HG03442 (cell line): ENCODE measurements at regions not wholly inside any gene's neighbourhood (a gene's known extent, or its start where the extent isn't known, plus 50 kb on each side); places are given as distances from the start of the nearest gene placed in this dataset.

Experiments
- ATAC-seq: cut with Tn5 transposase; IDR thresholded peaks from one replicate; pipeline ENCODE4 v1.9.1; 2021; ENCODE audit warnings: mild to moderate bottlenecking, moderate library complexity; ENCODE audit not compliant: unreplicated experiment

DNA sequence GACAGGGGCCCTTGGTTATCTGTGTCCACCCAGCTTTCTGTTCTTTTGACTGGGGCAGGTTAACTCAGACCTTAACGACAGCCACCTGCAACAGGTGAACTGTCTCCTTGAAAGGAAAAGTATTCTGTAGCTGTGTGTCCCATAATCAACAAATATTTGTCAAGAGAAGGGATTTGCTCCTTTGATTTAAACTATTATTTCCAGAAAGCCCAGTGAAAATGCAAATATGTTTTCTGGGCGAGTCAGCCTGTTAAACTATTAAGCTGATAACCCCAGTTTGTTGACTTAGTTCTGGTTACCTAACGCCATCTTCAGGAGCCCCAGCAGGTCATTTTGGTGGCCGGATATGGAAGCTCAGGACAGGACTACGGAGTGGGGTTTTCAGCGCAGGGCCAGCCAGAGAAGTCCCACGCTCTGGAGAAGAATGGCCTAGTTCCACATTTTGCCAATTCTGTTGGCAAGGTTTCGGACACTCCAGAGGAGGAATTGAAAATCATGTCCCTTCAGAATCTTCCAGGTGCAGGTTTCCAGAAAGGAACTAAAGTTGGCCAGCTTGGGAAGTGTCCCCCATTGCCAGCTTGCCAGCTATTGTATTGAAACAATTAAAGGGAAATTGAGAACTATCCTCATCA lies 54.5 kb downstream of the ADRA2A start:
- ATAC-seq = no peak

DNA sequence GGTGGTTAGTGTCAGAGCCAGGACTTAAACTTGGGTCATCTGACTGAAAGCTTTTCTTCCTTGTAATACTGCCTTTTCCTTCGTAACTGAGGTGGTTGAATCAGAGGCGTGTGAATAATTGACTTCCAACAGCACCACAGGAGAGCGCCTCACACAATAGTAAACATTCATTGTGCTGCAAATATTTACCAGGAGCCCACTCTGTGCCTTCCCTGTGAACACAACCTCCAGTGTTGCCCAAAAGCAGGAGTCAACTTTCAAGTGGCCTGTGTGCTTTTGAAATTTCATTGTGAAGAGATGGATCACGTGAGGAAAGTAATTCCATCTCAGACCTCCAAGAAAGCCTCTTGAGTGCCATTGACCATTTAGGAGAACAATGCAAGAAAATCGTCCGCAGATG lies 60.2 kb downstream of the ADRA2A start:
- ATAC-seq = no peak

DNA sequence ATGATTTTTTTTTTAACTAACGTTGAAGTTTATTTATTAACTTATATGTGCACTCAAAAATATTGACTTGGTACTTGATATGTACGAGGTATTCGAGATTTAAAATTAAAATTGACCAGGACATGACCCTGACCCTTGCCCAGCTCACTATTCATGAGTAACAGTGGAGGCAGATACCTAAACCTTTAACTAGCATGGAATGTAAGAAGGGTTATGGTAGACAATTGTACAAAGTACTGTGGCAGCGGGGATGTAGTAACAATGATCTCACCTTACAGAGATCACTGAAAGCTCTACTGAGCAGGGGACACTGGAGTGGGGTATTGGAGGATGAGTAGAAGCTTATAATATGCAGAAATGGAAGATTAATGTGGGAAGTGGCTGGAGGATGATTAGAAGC lies 60.8 kb downstream of the ADRA2A start:
- ATAC-seq = no peak

DNA sequence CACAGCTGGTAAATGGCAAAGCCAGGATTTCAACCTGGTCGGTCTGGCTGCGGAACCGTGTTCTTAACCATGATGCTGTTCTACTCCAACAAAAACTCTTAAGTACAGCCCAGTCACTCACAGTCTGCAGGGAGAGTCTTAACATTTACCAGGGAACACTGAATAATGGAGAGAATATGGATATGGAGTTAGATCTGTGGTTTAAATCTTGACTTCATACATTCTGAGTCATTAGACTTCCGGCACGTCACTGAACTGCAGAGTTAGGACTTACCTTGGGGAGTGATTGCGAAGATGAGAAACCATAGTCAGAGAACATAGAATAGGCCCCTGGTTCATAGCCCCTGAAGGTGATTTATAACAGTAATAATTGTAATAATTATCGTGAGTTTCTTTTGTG lies 61.7 kb downstream of the ADRA2A start:
- ATAC-seq = no peak

DNA sequence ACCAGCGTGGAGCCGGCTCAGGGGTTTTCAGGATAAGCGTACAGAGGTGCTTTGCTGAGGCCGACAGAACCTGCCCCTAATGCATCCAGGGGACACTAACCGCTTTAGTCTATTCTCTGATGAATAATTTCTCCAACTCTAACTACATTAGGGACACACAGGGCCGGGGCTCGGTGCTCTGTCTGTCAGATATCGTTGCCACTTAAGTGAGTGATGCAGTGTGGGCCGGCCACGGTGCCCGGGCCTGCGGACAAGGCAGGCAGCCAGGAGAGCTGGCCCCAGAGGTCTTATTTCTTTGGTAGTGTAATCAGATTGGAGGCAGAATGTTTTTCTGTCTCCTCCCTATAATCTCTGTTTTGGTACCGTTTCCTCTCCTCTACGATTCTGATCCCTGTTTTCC lies 62.7 kb downstream of the ADRA2A start:
- no peak for ATAC-seq

DNA sequence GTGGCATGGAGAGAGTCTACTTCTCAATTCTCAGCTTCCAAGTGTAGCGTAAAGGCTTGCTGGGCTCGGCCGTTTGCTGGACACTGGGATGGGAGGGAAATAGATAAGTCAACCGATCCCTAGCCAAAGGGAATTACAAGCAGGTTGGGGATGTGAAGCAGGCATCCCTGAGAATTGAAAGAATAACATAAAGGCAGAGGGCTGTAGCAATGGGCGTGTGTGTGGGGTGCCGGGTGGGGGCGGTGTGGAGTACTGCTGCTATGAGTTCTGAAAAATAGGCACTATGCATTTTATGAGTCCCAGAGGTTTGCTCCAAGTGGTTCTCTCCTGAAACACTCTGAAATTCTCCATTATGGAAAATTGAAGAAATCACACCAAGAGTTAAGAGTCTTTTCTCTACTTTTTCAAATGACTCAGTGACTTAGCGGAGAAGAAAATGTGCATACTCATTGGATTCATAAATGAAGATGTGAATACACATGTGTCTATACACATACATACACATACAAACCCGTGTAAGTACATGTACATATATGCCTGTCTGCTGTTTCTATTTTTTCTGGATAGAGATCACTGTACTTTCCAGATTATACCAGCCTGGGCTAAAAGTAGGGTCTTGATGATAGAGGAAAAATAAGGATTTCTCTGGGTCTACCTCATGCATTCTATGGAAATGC lies 65.4 kb downstream of the ADRA2A start:
- no peak for ATAC-seq

DNA sequence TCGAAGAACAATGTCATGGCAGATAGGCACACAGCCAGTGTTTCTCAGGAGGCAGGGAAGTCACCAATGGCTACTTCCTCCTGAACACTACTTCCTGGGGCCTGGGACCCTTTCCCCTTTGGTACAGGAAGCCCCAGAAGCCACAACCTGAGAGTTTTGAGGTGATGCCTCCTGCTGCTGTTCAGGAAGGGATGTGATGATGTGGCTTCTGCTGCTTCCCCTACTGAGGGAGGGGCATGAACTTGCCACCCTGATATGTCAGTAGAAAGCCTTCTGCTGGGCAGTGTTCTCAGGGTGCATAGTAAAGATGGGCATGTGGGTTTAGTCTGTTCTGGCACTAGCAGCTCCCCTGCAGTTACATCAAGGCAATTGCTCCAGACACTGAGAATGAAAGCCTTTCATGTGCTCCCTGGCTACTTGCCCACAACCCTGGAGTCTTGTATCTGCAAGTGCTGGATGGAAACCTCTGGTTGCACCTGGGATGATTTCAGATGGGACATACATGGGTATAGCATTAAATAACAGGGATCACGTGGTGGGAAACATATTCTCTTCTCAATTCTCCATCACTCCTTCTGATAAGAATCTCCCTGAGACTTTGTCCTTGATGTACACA lies 69.3 kb downstream of the ADRA2A start:
- no peak for ATAC-seq

DNA sequence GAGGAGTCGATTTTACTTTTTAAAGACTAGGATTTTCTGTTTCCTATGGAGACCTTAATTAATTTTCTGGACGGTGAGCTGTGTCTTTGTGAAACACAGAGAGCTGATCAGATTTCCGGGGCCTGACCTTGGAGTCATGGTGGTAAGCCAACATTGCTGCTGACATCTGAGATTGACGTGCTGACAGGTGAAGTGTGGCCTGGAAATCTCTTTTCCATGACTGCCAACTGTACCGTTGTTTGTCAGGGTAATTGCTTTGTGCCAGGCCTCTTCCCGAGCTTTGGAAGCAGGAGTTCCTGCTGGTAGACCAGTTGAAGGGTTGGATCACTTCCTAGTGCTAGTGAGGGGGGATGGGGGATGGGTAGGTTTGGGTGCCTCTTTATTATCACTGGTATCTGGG lies 71.2 kb downstream of the ADRA2A start:
- no peak for ATAC-seq

DNA sequence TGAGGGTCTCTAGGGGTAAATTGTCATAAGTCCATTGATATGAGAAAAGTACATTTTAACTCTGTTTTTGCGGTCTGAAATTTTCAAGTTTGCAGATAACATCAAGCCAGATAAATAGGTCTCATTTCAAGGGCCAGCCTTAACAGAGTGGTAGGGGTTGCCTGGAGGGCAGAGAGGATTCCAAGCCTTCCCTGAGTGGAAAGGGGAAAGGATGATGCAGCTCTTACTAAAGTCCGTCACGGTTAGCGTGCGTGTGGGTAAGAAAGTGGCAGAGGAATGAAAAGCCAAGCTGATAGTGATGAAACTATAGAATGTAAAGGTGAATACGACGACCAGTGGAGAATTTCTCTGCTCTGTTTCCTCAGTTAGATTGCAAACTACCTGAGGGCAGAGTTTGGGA lies 71.6 kb downstream of the ADRA2A start:
- no peak for ATAC-seq

DNA sequence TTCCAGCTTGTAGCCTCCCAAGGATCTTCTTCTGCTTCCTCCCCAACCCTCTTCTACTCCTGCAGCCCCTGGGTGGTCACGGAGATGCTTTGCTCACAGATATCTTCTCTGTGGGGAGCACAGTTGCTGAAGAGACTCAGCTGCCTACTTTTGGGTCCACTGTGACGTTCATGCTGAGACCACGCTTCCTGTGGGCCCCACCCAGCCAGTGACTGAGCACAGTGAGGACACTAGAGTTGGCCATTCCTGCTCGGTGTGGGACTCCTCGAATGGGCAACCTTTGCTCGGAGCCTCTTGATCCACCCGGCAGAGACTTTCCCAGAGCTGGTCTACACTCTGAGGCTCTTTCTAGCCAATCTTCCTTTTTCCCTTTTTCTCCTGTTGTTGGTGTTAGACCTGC lies 73.9 kb downstream of the ADRA2A start:
- ATAC-seq = no peak

DNA sequence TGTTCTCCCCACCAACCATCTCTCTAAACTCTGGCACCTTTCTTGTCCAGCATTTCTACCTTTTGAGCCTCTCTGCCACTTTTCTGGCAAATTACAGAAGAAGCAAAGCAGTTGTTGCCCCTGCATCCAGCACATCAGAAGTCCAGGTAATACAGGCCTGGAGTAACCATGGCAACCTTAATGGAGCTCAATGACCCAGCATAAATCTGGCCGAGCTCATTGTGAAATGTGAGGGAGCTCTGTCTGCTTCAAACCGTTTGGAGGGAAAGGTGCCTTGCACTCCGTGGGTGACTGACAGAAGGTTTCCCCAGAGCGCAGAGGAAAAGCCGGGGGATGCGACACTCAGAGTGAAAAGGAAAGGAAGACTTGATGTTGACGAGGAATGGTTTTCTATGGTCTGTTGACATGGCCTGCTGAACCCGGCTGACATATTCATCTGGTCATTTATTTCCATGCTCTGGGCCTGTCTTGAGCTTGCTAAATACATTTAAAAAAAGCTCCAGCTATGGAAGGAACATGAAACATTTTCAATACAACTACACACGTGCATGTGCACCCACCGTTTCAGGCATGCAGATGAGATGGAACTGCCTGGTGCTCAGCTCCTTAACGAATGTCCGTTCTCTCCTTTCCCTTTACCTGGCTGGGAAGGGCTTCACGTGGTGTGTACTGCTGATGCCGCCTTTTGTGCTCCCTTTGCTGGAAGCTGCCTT lies 74.9 kb downstream of the ADRA2A start:
- no peak for ATAC-seq

DNA sequence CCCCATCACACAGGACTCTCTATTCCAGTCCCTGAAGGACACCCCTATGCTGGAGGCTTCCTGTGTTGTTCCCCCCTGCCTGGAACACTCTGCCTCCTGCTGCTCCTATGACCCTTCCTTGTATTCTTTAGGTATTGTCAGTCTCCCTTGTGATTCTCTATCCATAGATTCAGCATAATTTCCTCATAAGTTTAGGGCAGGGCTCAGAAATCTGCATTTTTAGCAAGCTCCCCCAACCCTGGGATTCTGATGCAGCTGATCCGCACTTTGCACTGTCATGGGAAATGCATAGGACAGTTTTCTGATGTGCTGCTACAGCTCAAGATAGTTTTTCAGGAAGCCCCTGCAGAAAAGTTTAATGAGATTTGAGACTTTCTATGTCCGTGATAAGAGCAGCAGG lies 79.9 kb downstream of the ADRA2A start:
- ATAC-seq = no peak

DNA sequence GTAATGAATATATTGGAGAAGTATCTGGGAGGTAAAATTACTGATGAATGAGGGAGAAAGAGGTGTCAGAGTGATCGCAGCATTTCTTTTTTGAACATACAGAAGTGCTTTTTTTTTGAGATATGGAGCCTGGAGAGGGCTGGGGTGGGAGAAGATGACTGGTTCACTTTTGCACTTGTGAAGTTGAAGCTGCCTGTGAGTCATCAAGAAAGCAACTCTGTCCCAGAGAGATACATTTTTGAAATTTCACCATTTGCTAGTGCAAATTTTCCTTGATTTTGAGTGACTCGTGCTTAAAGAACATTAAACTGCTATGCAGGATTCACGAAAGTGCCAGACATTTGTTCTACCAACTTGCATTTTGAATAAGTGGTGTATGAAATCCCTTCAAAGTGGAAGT lies 81.8 kb downstream of the ADRA2A start:
- no peak for ATAC-seq

DNA sequence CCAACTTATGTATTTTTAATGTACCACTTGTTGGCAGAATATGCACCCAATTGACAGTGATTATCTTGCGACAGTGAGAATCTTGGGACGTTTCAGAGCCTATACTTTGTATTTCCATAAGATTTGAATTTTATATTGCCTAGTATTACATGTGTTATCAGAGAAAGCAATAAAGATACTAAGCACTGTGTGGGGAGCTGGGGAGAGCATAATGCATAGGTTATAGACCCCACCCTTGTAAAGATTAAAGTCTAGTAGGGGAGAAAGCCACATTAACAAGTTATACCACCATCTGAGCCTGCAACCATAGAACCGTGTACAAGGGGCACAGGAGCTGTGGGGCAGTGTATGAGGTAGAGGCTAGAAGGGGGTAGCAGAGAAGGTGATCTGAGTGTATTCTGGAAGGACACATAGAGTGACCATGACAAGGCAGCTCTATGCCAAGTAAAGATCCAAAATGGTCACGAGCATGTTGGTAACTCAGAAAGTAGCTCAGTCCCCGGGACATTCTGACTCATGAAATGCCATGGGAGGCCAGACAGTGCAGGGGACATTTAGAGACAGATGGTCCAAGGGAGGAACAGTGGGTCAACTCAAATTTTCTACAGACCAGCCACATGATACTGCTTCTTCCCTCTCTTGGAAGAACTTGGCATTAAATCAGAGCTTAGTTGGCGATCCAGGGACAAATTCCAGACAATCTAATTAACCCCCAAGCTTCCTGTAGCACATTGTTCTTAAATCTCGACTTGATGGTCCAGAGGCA lies 84.5 kb downstream of the ADRA2A start:
- no peak for ATAC-seq

DNA sequence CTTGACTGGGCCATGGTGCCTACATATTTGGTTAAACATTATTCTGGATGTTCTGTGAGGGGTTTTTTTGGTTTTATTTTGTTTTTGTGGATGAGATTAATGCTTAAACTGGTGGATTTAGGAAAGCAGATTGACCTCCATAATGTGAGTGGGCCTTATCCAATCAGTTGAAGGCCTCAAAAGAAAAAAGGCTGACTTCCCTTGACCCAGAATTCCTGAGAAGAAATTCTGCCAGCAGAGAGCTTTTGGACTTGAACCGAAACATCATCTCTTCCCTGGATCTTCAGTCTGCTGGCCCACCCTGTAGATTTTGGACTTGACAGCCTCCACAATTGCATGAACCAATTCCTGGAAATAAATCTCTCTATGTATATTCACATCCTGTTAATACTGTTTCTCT lies 94.4 kb downstream of the ADRA2A start:
- ATAC-seq = no peak

DNA sequence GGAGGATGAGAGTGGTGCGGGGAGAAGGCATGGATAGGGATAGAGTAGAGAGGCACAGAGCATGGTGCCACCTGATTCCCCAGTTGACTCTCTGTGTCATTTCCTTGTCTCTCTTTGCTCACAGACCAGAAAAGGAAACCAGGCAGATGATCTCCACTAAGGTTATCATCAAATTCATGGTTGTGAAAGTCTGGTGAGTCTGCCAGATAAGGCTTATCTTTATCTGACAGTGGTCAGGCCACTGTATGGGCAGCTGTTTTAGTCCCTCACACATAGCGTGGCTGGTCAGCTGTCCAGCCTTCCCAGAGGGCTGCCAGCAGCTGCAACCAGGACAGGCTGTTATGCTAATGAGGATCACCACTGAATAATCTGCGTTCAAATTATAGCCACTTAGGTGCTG lies 99.0 kb downstream of the ADRA2A start:
- no peak for ATAC-seq

DNA sequence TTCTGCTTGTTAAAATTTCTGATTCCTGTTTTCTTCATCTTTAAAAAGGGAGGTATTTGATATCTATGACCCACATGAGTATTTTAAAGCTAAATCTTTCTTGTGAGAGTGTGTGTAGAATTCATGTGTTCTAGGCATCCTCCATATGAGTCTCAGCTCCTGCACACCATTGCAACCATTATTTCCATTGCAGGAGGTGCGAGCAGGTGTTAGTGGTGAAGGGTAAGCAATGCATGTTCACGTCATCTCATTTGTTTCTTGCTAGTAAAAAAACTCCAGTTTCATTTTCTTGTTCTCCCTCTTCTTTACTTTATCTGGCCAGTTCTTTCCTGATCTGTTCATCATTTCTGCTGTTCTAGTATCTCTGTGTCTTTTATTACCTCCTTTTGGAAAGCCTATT lies 100.5 kb downstream of the ADRA2A start:
- ATAC-seq = no peak

DNA sequence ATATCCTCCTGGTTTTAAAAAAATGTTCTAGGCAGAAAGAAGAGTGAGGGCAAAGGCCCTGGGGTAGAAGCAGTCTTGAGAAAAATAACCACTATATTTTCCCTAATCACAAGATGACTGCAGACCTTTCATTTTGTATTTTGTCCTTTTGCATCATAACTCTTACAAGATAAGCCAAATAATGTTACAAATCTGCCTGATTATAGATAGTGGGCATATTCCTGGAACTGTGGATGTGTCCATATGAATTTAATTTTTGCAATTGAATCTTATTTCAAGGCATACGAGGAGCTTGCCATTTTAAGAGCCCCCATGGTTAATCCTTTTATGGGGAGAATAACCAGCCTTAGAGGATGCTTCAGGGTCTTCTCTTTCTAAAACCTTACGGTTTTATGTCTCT lies 102.7 kb downstream of the ADRA2A start:
- no peak for ATAC-seq

DNA sequence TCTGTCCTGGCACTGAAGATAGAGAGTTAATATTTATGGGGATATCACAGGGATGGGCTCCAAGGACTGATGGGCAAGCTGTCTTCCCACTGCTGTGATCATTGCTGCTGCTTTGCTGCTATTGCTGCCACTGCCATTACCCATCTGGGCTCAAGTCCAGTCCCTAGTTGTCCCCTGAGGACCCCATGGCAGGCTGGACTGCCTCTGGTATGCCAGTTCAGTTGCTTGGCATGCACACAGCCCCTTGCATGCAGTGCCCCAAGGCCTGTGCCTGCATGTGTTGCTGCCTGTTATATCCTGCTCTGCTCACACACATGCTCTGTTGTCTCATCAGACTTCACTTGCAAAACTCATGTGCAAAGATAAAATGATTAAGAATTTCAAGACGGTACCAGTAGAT lies 109.5 kb downstream of the ADRA2A start:
- no peak for ATAC-seq

DNA sequence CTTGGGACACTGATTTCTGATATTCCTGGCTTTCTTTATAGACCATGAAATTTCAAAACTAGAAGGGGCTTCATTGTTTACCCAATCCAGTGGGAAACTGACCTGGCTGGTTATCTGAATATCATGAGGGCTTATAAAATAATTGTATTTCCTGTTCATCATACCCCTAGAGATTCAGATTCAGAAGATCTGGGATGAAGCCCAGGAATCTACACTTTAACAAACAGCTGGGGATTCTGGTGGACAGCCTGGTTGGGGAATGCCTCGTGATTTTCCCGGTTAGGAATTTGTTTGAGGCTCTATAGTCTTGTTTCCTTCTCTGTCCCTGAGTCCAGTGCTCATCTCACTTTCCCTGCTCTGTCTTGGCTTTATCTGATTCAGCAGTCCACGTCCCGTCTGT lies 110.3 kb downstream of the ADRA2A start:
- no peak for ATAC-seq

DNA sequence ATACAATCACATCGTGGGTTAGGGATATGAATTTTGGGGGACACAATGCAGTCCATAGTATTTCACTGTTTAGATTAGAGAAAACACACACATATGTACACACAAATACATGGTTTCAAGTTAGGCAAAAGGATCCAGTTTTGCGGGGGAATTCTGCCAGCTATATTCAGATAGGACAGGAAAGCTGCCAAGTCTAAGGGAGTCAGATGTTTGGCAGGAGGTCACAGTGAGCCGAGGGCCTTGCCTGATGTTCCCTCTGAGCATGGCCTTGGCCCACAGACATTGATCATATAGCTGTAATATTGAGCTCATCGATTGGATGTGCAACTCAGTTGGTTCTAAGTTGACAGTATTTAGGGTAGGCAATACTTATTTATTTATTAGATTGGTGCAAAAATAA lies 122.8 kb downstream of the ADRA2A start:
- ATAC-seq = no peak
